ENCODE measurements at regions not wholly inside any gene's neighbourhood (a gene's known extent, or its start where the extent isn't known, plus 50 kb on each side); places are given as distances from the start of the nearest gene placed in this dataset.
"Not testable (repeated sequence)": the region's sequence is repeated elsewhere in the genome, so short reads cannot be mapped to it uniquely, and the experiment has no call there.

GRCh38 chr5:87127426-87127825 is 140.3 kb upstream of the RASA1 start:
- Mint-ChIP-seq H3K27ac (ENCODE audit: unreplicated experiment) (no peak overlapping the region), H3K9me3 (ENCODE audit: unreplicated experiment) (no peaks in the 10 kb centered on the region), H3K36me3 (ENCODE audit: low read depth, unreplicated experiment) (no peaks in the 10 kb centered on the region), H3K4me1 (ENCODE audit: unreplicated experiment) (no peaks in the 10 kb centered on the region), H3K4me3 (ENCODE audit: unreplicated experiment) (no peak overlapping the region), H3K27me3 (ENCODE audit: unreplicated experiment) (no peaks in the 10 kb centered on the region)
- no peak for TF ChIP-seq CTCF (IDR thresholded peaks at IDR 0.05; ENCODE audit: unreplicated experiment)
- DNase-seq (ENCODE audit: low spot score) = no peak

- no peak for TF ChIP-seq CTCF (IDR thresholded peaks at IDR 0.05; ENCODE audit: unreplicated experiment)
- Mint-ChIP-seq H3K27me3 (ENCODE audit: unreplicated experiment) (no peaks in the 10 kb centered on the region), H3K27ac (ENCODE audit: unreplicated experiment) (no peak overlapping the region), H3K36me3 (ENCODE audit: low read depth, unreplicated experiment) (no peaks in the 10 kb centered on the region), H3K9me3 (ENCODE audit: unreplicated experiment) (no peaks in the 10 kb centered on the region), H3K4me1 (ENCODE audit: unreplicated experiment) (no peaks in the 10 kb centered on the region), H3K4me3 (ENCODE audit: unreplicated experiment) (no peak overlapping the region)
- no peak for DNase-seq (ENCODE audit: low spot score)
These were observed 139.6 kb upstream of the RASA1 start for GRCh38 chr5:87127956-87128687.

DNA sequence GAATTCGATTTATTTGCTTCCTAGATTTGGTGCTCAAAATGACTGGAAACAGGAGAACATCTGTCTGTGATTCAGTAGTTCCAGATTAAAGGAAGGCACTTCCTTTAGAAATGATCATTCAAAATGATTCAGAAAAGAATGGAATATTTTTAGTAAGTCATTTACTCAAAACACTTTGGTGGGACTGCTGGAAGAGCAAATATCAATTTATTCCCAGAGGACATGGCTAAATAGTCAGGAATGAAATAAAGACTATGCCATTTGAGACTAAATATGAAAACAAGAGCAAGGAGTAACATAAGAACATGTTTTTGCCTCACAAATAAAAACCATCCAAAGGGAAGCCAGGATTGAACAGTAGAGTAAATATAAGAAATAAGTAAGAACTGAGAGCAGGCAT is 138.6 kb upstream of the RASA1 start:
- Mint-ChIP-seq H3K4me3 (ENCODE audit: unreplicated experiment) (no peak overlapping the region), H3K9me3 (ENCODE audit: unreplicated experiment) (no peaks in the 10 kb centered on the region), H3K36me3 (ENCODE audit: low read depth, unreplicated experiment) (no peaks in the 10 kb centered on the region), H3K27me3 (ENCODE audit: unreplicated experiment) (no peaks in the 10 kb centered on the region), H3K4me1 (ENCODE audit: unreplicated experiment) (no peaks in the 10 kb centered on the region), H3K27ac (ENCODE audit: unreplicated experiment) (no peak overlapping the region)
- DNase-seq (ENCODE audit: low spot score) = no peak
- TF ChIP-seq CTCF (IDR thresholded peaks at IDR 0.05; ENCODE audit: unreplicated experiment) = no peak

DNA sequence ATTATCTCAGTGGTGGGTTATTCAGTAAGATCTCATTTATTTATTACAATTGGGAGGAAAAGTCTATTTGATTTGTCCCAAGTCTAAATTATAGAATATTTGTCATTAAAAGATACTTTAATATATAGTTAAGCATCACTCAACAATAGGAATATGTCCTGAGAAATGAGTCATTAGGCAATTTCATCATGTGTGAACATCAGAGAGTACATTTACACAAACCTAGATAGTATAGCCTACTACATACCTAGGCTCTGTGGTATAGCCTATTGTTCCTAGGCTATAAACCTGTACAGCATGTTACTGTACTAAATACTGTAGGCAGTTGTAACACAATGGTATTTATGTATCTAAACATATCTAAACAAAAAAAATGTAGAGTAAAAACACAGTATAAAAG is 135.0 kb upstream of the RASA1 start:
- no peak overlapping the region for H3K4me3 Mint-ChIP-seq (ENCODE audit: unreplicated experiment)
- no peak for TF ChIP-seq CTCF (IDR thresholded peaks at IDR 0.05; ENCODE audit: unreplicated experiment)
- H3K27me3 Mint-ChIP-seq (ENCODE audit: unreplicated experiment) = no peaks in the 10 kb centered on the region
- no peaks in the 10 kb centered on the region for H3K9me3 Mint-ChIP-seq (ENCODE audit: unreplicated experiment)
- no peak for DNase-seq (ENCODE audit: low spot score)
- no peaks in the 10 kb centered on the region for H3K4me1 Mint-ChIP-seq (ENCODE audit: unreplicated experiment)
- no peak overlapping the region for H3K27ac Mint-ChIP-seq (ENCODE audit: unreplicated experiment)
- no peaks in the 10 kb centered on the region for H3K36me3 Mint-ChIP-seq (ENCODE audit: low read depth, unreplicated experiment)

- not testable (repeated sequence) for H3K4me3 Mint-ChIP-seq (ENCODE audit: unreplicated experiment)
These were observed 133.2 kb upstream of the RASA1 start for GRCh38 chr5:87134513-87134912.

More at GRCh38 chr5:87134513-87134912, 133.2 kb upstream of the RASA1 start:
- H3K4me1 Mint-ChIP-seq (ENCODE audit: unreplicated experiment); H3K27ac Mint-ChIP-seq (ENCODE audit: unreplicated experiment); H3K9me3 Mint-ChIP-seq (ENCODE audit: unreplicated experiment); DNase-seq (ENCODE audit: low spot score); H3K36me3 Mint-ChIP-seq (ENCODE audit: low read depth, unreplicated experiment); H3K27me3 Mint-ChIP-seq (ENCODE audit: unreplicated experiment): not testable (repeated sequence)

Measured in endothelial cell (in vitro differentiated cells).